Ovary (tissue), 3 donors: ENCODE measurements at regions not wholly inside any gene's neighbourhood (a gene's known extent, or its start where the extent isn't known, plus 50 kb on each side); places are given as distances from the start of the nearest gene placed in this dataset.

ENCODE experiments used
- CTCF ChIP-seq, 3 donors: fragments of 450-650 bp in 2 of 3; fragments of 200-600 bp in 1 of 3; IDR thresholded peaks; one replicate each; pipeline versions ENCODE4 v1.5.1 to v1.8.0; 2016 to 2022; ENCODE audit warnings: antibody characterized with exemption in 3 of 3, mild to moderate bottlenecking in 1 of 3
- EP300 ChIP-seq: sonication (generic); formaldehyde crosslinking; IDR thresholded peaks from one replicate; pipeline ENCODE4 v1.6.1; 2017; ENCODE audit warnings: antibody characterized with exemption
- POLR2A ChIP-seq: fragments of 450-650 bp; IDR thresholded peaks from one replicate; pipeline ENCODE4 v1.6.1; 2017; ENCODE audit warnings: antibody characterized with exemption, mild to moderate bottlenecking, moderate library complexity
- donor health status: DM: no; HTN: no; CAD: no.

DNA sequence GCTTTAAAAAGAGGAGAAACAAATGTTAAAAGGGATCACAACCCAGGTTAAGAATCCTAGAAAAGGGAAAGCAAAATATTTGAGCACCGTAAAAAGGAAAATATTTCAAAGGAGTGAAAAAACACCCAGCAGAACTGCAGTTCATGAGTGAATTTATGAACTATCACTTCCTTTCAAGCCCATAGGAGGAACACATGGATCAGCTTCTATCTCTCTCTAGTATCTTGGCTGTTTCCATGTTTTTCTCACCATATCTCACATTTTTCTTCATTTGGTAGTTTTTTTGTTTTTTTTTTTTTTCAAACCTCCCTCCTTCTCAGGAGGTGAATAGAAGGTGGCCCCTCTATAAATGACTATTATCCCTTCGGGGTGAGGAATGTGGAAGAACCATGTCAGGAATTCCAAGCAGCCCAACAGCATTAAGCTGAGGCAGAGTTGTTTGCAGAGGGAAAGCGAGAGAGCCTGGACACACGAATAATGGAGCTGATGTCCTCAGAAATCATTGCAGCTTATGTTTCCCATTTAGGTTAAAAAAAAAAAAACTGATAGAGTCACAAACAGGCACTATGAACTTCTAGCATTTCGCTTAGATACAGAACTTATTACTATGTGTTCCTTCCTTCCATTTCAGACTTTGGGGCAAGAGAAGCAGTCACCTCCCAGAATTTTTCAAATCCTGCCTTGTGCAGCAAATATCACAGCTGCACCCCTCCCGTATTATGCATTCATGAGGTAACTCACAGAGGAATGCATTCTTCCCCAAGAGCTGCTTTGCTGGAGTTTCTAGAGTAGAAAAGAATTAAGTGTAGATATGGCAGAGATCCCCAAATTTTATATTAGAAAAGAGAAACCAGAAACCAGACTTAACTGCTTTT, 315.6 kb downstream of the IRS1 start:
- no peak for TF ChIP-seq CTCF (IDR thresholded peaks at IDR 0.05)
- no peak for TF ChIP-seq POLR2A
- no peak for TF ChIP-seq EP300
